ENCODE measurements at regions not wholly inside any gene's neighbourhood (a gene's known extent, or its start where the extent isn't known, plus 50 kb on each side); places are given as distances from the start of the nearest gene placed in this dataset.

GRCh38 chr14:98382662-98383061 lies 889.3 kb downstream of the BCL11B start:
- H3K4me3 ChIP-seq (ENCODE audit: low read depth, low read length): no peak overlapping the region
- TF ChIP-seq, protein P1, sequence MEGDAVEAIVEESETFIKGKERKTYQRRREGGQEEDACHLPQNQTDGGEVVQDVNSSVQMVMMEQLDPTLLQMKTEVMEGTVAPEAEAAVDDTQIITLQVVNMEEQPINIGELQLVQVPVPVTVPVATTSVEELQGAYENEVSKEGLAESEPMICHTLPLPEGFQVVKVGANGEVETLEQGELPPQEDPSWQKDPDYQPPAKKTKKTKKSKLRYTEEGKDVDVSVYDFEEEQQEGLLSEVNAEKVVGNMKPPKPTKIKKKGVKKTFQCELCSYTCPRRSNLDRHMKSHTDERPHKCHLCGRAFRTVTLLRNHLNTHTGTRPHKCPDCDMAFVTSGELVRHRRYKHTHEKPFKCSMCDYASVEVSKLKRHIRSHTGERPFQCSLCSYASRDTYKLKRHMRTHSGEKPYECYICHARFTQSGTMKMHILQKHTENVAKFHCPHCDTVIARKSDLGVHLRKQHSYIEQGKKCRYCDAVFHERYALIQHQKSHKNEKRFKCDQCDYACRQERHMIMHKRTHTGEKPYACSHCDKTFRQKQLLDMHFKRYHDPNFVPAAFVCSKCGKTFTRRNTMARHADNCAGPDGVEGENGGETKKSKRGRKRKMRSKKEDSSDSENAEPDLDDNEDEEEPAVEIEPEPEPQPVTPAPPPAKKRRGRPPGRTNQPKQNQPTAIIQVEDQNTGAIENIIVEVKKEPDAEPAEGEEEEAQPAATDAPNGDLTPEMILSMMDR (conservative IDR thresholded peaks at IDR 0.05; ENCODE audit: low read depth, low read length): no peak
- no peak for DNase-seq (ENCODE audit: low read depth)

- DNase-seq (ENCODE audit: low read depth): no peak
- no peak overlapping the region for H3K4me3 ChIP-seq (ENCODE audit: low read depth, low read length)
- TF ChIP-seq, protein P1 (conservative IDR thresholded peaks at IDR 0.05; ENCODE audit: low read depth, low read length): no peak
These were observed 886.1 kb downstream of the BCL11B start for GRCh38 chr14:98385851-98386250.

DNA sequence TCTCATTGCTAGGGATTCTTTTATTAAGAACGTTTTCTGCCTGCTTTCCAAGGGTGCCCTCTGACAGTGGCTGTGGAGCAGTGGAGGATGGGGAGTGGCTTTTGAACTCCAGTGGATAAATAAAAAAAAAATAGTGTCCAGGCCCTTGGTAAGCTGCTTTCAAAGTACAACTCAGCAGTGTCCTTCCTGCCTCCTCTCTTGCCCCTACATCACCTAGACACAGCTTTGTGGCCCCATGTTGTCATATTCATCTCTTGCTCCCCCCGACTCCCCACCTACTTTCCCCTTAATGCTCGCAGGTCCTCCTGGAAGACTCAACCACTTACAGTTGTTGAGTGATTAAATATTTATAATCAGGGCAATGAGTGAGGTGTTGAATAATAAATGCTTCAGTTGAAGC lies 880.9 kb downstream of the BCL11B start:
- TF ChIP-seq, protein P1 (conservative IDR thresholded peaks at IDR 0.05; ENCODE audit: low read depth, low read length): no peak
- DNase-seq (ENCODE audit: low read depth): no peak

GRCh38 chr14:98393527-98393926 lies 878.5 kb downstream of the BCL11B start:
- no peak for DNase-seq (ENCODE audit: low read depth)
- no peak overlapping the region for H3K4me3 ChIP-seq (ENCODE audit: low read depth, low read length)
- TF ChIP-seq, protein P1 (conservative IDR thresholded peaks at IDR 0.05; ENCODE audit: low read depth, low read length): no peak

More for the DNA sequence above, 880.9 kb downstream of the BCL11B start:
- H3K4me3 ChIP-seq (ENCODE audit: low read depth, low read length): no peak overlapping the region

DNA sequence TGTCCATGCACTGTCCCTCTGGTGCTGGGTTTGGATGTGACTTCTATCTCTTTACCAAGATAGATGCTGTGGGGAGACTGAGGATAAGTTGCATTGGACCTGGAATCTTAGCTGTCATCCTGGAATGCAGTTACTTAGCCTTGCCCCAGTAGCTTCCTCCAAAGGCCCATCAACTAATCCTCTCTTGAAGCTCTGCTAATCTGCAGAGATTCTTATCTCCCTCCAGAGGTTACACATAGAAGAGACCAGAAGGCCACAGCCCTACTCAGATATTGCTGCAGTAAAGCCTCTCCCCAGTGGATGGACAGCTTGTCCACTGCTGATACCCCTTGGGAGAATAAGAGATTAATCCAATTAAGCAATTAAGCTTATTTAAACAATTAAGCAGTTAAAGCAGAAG lies 867.2 kb downstream of the BCL11B start:
- DNase-seq (ENCODE audit: low read depth): no peak
- H3K4me3 ChIP-seq (ENCODE audit: low read depth, low read length): no peak overlapping the region
- TF ChIP-seq, protein P1 (conservative IDR thresholded peaks at IDR 0.05; ENCODE audit: low read depth, low read length): no peak

DNA sequence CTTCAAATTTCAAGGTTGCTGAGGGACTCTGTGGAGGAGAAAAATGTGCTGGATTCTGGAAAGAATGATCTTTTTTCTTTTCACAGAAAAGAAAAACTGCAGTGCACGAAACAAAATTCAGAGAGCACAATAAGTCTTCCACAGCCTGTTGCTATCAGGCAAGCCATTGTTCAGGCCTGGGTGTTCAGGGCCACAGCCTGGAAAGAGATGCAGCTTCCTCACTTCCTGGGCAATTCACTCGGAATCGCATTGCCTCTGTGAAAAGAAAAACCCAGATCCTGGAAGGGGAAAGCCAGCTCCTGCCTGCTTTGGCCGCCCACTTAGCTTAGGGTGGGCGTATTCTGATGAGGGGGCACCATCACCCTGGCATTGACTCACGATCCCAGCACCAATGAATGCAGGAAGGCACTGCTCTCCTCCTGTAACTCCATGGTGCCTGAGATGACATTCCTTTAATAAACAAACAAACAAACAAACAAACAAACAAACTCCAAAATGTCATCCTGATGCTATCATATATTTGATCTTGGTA lies 863.9 kb downstream of the BCL11B start:
- H3K4me3 ChIP-seq (ENCODE audit: low read depth, low read length): no peak overlapping the region
- TF ChIP-seq, protein P1 (conservative IDR thresholded peaks at IDR 0.05; ENCODE audit: low read depth, low read length): no peak
- no peak for DNase-seq (ENCODE audit: low read depth)

DNA sequence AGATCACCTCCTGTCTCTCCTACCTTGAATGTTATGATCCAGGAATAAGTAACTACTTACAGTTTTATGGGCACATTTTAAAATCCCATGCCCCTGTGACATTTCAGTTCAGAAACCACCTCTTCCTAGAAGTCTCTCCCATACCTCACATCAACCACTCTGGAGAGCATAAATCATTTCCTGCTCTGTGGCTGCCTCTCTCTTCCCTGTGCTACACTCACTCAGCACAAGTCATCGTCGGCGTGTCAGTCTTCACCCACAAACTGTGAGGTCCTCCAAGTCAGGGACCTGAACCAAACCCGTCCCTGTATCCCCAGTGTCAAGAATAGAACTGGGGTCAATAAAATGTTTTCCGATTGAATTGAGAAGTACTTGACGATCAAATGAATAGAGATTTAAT lies 863.3 kb downstream of the BCL11B start:
- TF ChIP-seq, protein P1 (conservative IDR thresholded peaks at IDR 0.05; ENCODE audit: low read depth, low read length): no peak
- DNase-seq (ENCODE audit: low read depth): no peak
- H3K4me3 ChIP-seq (ENCODE audit: low read depth, low read length): no peak overlapping the region

Measured in epithelial cell of proximal tubule (primary cell).